HG03342 (cell line): ENCODE measurements at regions not wholly inside any gene's neighbourhood (a gene's known extent, or its start where the extent isn't known, plus 50 kb on each side); places are given as distances from the start of the nearest gene placed in this dataset.
"Not testable (repeated sequence)": the region's sequence is repeated elsewhere in the genome, so short reads cannot be mapped to it uniquely, and the experiment has no call there.

Experiments
- ATAC-seq: cut with Tn5 transposase; IDR thresholded peaks from one replicate; pipeline ENCODE4 v1.9.1; 2021; ENCODE audit warnings: mild to moderate bottlenecking, moderate library complexity; ENCODE audit not compliant: unreplicated experiment

- no peak for ATAC-seq
These were observed 97.4 kb upstream of the CCDC80 start for GRCh38 chr3:112738366-112738765.

- no peak for ATAC-seq
These were observed 96.0 kb upstream of the CCDC80 start for GRCh38 chr3:112736805-112737566.

GRCh38 chr3:112736386-112736785 lies 95.4 kb upstream of the CCDC80 start:
- ATAC-seq: no peak

- ATAC-seq: no peak
These were observed 95.0 kb upstream of the CCDC80 start for GRCh38 chr3:112735926-112736325.

- ATAC-seq: peak; percentile 74
These were observed 93.9 kb upstream of the CCDC80 start for GRCh38 chr3:112734736-112735350.

GRCh38 chr3:112734171-112734570 lies 93.2 kb upstream of the CCDC80 start:
- no peak for ATAC-seq

GRCh38 chr3:112730210-112730609 lies 89.3 kb upstream of the CCDC80 start:
- no peak for ATAC-seq

- no peak for ATAC-seq
These were observed 80.3 kb upstream of the CCDC80 start for GRCh38 chr3:112721231-112721630.

GRCh38 chr3:112718967-112719366 lies 78.0 kb upstream of the CCDC80 start:
- no peak for ATAC-seq

GRCh38 chr3:112718516-112718915 lies 77.6 kb upstream of the CCDC80 start:
- ATAC-seq: no peak

- no peak for ATAC-seq
These were observed 69.0 kb upstream of the CCDC80 start for GRCh38 chr3:112709911-112710310.

- ATAC-seq: no peak
These were observed 58.6 kb upstream of the CCDC80 start for GRCh38 chr3:112699436-112699978.

- not testable (repeated sequence) for ATAC-seq
These were observed 57.5 kb upstream of the CCDC80 start for GRCh38 chr3:112698442-112698841.

- ATAC-seq: not testable (repeated sequence)
These were observed 55.3 kb upstream of the CCDC80 start for GRCh38 chr3:112696244-112696643.

- not testable (repeated sequence) for ATAC-seq
These were observed 54.6 kb upstream of the CCDC80 start for GRCh38 chr3:112695377-112696108.

GRCh38 chr3:112694906-112695305 lies 54.0 kb upstream of the CCDC80 start:
- not testable (repeated sequence) for ATAC-seq

GRCh38 chr3:112693186-112693585 lies 52.2 kb upstream of the CCDC80 start:
- ATAC-seq: no peak
